OCI-LY1 (cell line): ENCODE measurements at regions not wholly inside any gene's neighbourhood (a gene's known extent, or its start where the extent isn't known, plus 50 kb on each side); places are given as distances from the start of the nearest gene placed in this dataset.

Experiments used
- H2AFZ ChIP-seq: fragments of 200-600 bp; sonication (generic), shearing (Covaris generic); 2 replicates; pipeline ENCODE4 v1.6.0; 2014; ENCODE audit warnings: antibody characterized with exemption, mild to moderate bottlenecking, low read length
- H3F3A ChIP-seq: fragments of 200-600 bp; sonication (generic), shearing (Covaris generic); 2 replicates; pipeline ENCODE4 v1.6.0; 2014; ENCODE audit warnings: mild to moderate bottlenecking, antibody characterized with exemption, low read length, moderate library complexity; ENCODE audit not compliant: insufficient read depth
- H3K27ac ChIP-seq: fragments of 200-600 bp; sonication (generic); 2 replicates; pipeline ENCODE4 v1.5.1; 2014; ENCODE audit warnings: low read length, mixed run types, mild to moderate bottlenecking, low read depth; ENCODE audit not compliant: poor library complexity, severe bottlenecking
- H3K27me3 ChIP-seq: fragments of 200-600 bp; sonication (generic); 2 replicates; pipeline ENCODE4 v1.6.0; 2014; ENCODE audit warnings: antibody characterized with exemption, mild to moderate bottlenecking, low read length, moderate library complexity; ENCODE audit not compliant: insufficient read depth
- H3K36me3 ChIP-seq: fragments of 200-600 bp; sonication (generic); 2 replicates; pipeline ENCODE4 v1.6.1; 2014; ENCODE audit warnings: mild to moderate bottlenecking, antibody characterized with exemption, low read length, moderate library complexity, mixed read lengths; ENCODE audit not compliant: insufficient read depth
- H3K4me1 ChIP-seq: fragments of 200-600 bp; sonication (generic); 2 replicates; pipeline ENCODE4 v1.5.1; 2014; ENCODE audit warnings: mild to moderate bottlenecking, low read length, moderate library complexity; ENCODE audit not compliant: insufficient read depth, severe bottlenecking
- H3K4me2 ChIP-seq: fragments of 200-600 bp; sonication (generic), shearing (Covaris generic); 2 replicates; pipeline ENCODE4 v1.6.1; 2014; ENCODE audit warnings: low read length
- H3K4me3 ChIP-seq: fragments of 200-600 bp; sonication (generic); 2 replicates; pipeline ENCODE4 v1.5.1; 2014; ENCODE audit warnings: low read length, low read depth, mild to moderate bottlenecking, mixed read lengths; ENCODE audit not compliant: poor library complexity, severe bottlenecking
- H3K79me2 ChIP-seq: fragments of 200-600 bp; shearing (Covaris generic); 2 replicates; pipeline ENCODE4 v1.6.1; 2016; ENCODE audit warnings: mixed run types, low read length, mixed read lengths; ENCODE audit not compliant: insufficient read depth
- H3K9ac ChIP-seq: fragments of 200-600 bp; sonication (generic), shearing (Covaris generic); 2 replicates; pipeline ENCODE4 v1.6.1; 2014; ENCODE audit warnings: mild to moderate bottlenecking, low read length, mixed read lengths
- H3K9me2 ChIP-seq: fragments of 200-600 bp; sonication (generic), shearing (Covaris generic); 2 replicates; pipeline ENCODE4 v1.6.1; 2014; ENCODE audit warnings: low read depth, mild to moderate bottlenecking, low read length, mixed read lengths
- H3K9me3 ChIP-seq: fragments of 200-600 bp; shearing (Covaris generic); 2 replicates; pipeline ENCODE4 v1.6.1; 2014; ENCODE audit warnings: low read length, mixed read lengths
- H4K20me1 ChIP-seq: fragments of 200-600 bp; sonication (generic), shearing (Covaris generic); 2 replicates; pipeline ENCODE4 v1.6.0; 2016; ENCODE audit warnings: mild to moderate bottlenecking, low read length; ENCODE audit not compliant: insufficient read depth
- CTCF ChIP-seq: fragments of 200-600 bp; sonication (generic), shearing (Covaris generic); IDR thresholded peaks from 2 replicates; pipeline ENCODE4 v1.5.1; 2017; ENCODE audit warnings: mild to moderate bottlenecking, antibody characterized with exemption, low read length, moderate library complexity, mixed read lengths
- EZH2 ChIP-seq: fragments of 200-600 bp; sonication (generic), shearing (Covaris generic); IDR thresholded peaks from 2 replicates; pipeline ENCODE4 v1.8.0; 2017; ENCODE audit warnings: borderline replicate concordance, mixed run types, mild to moderate bottlenecking, antibody characterized with exemption, low read length, moderate library complexity, mixed read lengths

GRCh38 chr11:111088847-111089355, 156.6 kb upstream of the POU2AF2 start:
- Histone ChIP-seq H4K20me1 (no peaks in the 10 kb centered on the region), H3F3A (no peaks in the 10 kb centered on the region), H2AFZ (no peak overlapping the region), H3K4me2 (no peak overlapping the region), H3K9ac (no peak overlapping the region), H3K4me3 (no peak overlapping the region), H3K36me3 (no peaks in the 10 kb centered on the region), H3K27ac (no peak overlapping the region), H3K9me3 (no peaks in the 10 kb centered on the region), H3K79me2 (no peaks in the 10 kb centered on the region), H3K4me1 (peaks cover 31% of the 10 kb centered on the region), H3K27me3 (no peaks in the 10 kb centered on the region), H3K9me2 (no peaks in the 10 kb centered on the region)
- TF ChIP-seq CTCF (no peak), EZH2 (no peak)

GRCh38 chr11:111086058-111086457, 159.5 kb upstream of the POU2AF2 start:
- Histone ChIP-seq H3K4me3 (no peak overlapping the region), H3K9me3 (no peaks in the 10 kb centered on the region), H2AFZ (no peak overlapping the region), H3K79me2 (no peaks in the 10 kb centered on the region), H3F3A (no peaks in the 10 kb centered on the region), H4K20me1 (no peaks in the 10 kb centered on the region), H3K9me2 (no peaks in the 10 kb centered on the region), H3K9ac (no peak overlapping the region), H3K4me1 (peaks cover 31% of the 10 kb centered on the region), H3K4me2 (no peak overlapping the region), H3K27me3 (no peaks in the 10 kb centered on the region), H3K36me3 (no peaks in the 10 kb centered on the region), H3K27ac (no peak overlapping the region)
- TF ChIP-seq EZH2 (no peak), CTCF (no peak)

- H3K9ac ChIP-seq = no peak overlapping the region
Measured at GRCh38 chr11:111082664-111083063, 162.9 kb upstream of the POU2AF2 start.

More at GRCh38 chr11:111082664-111083063, 162.9 kb upstream of the POU2AF2 start:
- no peaks in the 10 kb centered on the region for H3F3A ChIP-seq
- no peak for TF ChIP-seq EZH2
- TF ChIP-seq CTCF = no peak
- no peaks in the 10 kb centered on the region for H3K9me3 ChIP-seq
- no peaks in the 10 kb centered on the region for H3K9me2 ChIP-seq
- H3K4me1 ChIP-seq = peaks cover 12% of the 10 kb centered on the region
- no peaks in the 10 kb centered on the region for H3K36me3 ChIP-seq
- no peaks in the 10 kb centered on the region for H3K27me3 ChIP-seq
- no peak overlapping the region for H2AFZ ChIP-seq
- no peak overlapping the region for H3K4me2 ChIP-seq
- no peaks in the 10 kb centered on the region for H4K20me1 ChIP-seq
- no peak overlapping the region for H3K27ac ChIP-seq
- H3K79me2 ChIP-seq = no peaks in the 10 kb centered on the region
- H3K4me3 ChIP-seq = no peak overlapping the region
